GM23248 (cell line): ENCODE measurements at regions not wholly inside any gene's neighbourhood (a gene's known extent, or its start where the extent isn't known, plus 50 kb on each side); places are given as distances from the start of the nearest gene placed in this dataset.

ENCODE experiments used
- DNase-seq: peaks from one replicate; pipeline ENCODE4 v3.0.0-alpha.2; 2015
- H2AFZ ChIP-seq: fragments of 200-600 bp; sonication (generic); 2 replicates; pipeline ENCODE4 v1.6.1; 2016; ENCODE audit warnings: antibody characterized with exemption
- H3F3A ChIP-seq: fragments of 200-600 bp; sonication (generic); 2 replicates; pipeline ENCODE4 v1.6.1; 2016; ENCODE audit warnings: mild to moderate bottlenecking, antibody characterized with exemption, mixed run types; ENCODE audit not compliant: insufficient read depth
- H3K27ac ChIP-seq: fragments of 200-600 bp; sonication (generic); 2 replicates; pipeline ENCODE4 v1.5.1; 2016; ENCODE audit warnings: mild to moderate bottlenecking
- H3K27me3 ChIP-seq: fragments of 200-600 bp; sonication (generic); replicated peaks from 2 replicates; pipeline ENCODE4 v1.6.1; 2016; ENCODE audit warnings: mild to moderate bottlenecking; ENCODE audit not compliant: insufficient read depth
- H3K36me3 ChIP-seq: fragments of 200-600 bp; sonication (generic); 2 replicates; pipeline ENCODE4 v1.6.1; 2016; ENCODE audit warnings: low read depth, mild to moderate bottlenecking
- H3K4me1 ChIP-seq: fragments of 200-600 bp; sonication (generic); 2 replicates; pipeline ENCODE4 v1.6.1; 2016; ENCODE audit warnings: mild to moderate bottlenecking; ENCODE audit not compliant: insufficient read depth
- H3K4me2 ChIP-seq: fragments of 200-600 bp; sonication (generic); one replicate; pipeline ENCODE4 v1.6.1; 2016; ENCODE audit warnings: mild to moderate bottlenecking; ENCODE audit not compliant: unreplicated experiment
- H3K4me3 ChIP-seq: fragments of 200-600 bp; sonication (generic); 2 replicates; pipeline ENCODE4 v1.5.1; 2016; ENCODE audit warnings: mild to moderate bottlenecking
- H3K79me2 ChIP-seq: fragments of 200-600 bp; sonication (generic); 2 replicates; pipeline ENCODE4 v1.6.1; 2016; ENCODE audit warnings: mild to moderate bottlenecking; ENCODE audit not compliant: insufficient read depth
- H3K9ac ChIP-seq: fragments of 200-600 bp; sonication (generic); 2 replicates; pipeline ENCODE4 v1.6.1; 2016; ENCODE audit warnings: mild to moderate bottlenecking
- H3K9me2 ChIP-seq: fragments of 200-600 bp; sonication (generic); 2 replicates; pipeline ENCODE4 v1.6.1; 2016; ENCODE audit warnings: mixed run types, mild to moderate bottlenecking, moderate library complexity; ENCODE audit not compliant: insufficient read depth
- H3K9me3 ChIP-seq: fragments of 200-600 bp; sonication (generic); one replicate; pipeline ENCODE4 v1.6.1; 2017; ENCODE audit warnings: low read depth
- H4K20me1 ChIP-seq: fragments of 200-600 bp; sonication (generic); 2 replicates; pipeline ENCODE4 v1.6.0; 2016; ENCODE audit not compliant: insufficient read depth
- EZH2 ChIP-seq: fragments of 200-600 bp; sonication (generic); IDR thresholded peaks from 2 replicates; pipeline ENCODE4 v1.6.1; 2018; ENCODE audit warnings: antibody characterized with exemption, mild to moderate bottlenecking; ENCODE audit not compliant: insufficient read depth, poor library complexity, severe bottlenecking
- EZH2phosphoT487 ChIP-seq: fragments of 200-600 bp; sonication (generic); IDR thresholded peaks from 2 replicates; pipeline ENCODE4 v1.6.1; 2018; ENCODE audit warnings: antibody characterized with exemption, moderate library complexity, mild to moderate bottlenecking, low read depth; ENCODE audit not compliant: insufficient read depth
- WGBS, 2 experiments: methylation state at CpG; one replicate each; pipeline ENCODE4 v1.1.6; 2015 to 2017; ENCODE audit warnings: low lambda C conversion rate in 2 of 2, low coverage in 1 of 2; ENCODE audit errors: missing lambda C conversion rate in 2 of 2; 5-methylcytosine and 5-hydroxymethylcytosine counted together
- in situ Hi-C: fragments of 300-500 bp; cut with MboI; formaldehyde crosslinking; loops from 2 replicates; pipeline ENCODE4 v1.15.0; 2020

DNA sequence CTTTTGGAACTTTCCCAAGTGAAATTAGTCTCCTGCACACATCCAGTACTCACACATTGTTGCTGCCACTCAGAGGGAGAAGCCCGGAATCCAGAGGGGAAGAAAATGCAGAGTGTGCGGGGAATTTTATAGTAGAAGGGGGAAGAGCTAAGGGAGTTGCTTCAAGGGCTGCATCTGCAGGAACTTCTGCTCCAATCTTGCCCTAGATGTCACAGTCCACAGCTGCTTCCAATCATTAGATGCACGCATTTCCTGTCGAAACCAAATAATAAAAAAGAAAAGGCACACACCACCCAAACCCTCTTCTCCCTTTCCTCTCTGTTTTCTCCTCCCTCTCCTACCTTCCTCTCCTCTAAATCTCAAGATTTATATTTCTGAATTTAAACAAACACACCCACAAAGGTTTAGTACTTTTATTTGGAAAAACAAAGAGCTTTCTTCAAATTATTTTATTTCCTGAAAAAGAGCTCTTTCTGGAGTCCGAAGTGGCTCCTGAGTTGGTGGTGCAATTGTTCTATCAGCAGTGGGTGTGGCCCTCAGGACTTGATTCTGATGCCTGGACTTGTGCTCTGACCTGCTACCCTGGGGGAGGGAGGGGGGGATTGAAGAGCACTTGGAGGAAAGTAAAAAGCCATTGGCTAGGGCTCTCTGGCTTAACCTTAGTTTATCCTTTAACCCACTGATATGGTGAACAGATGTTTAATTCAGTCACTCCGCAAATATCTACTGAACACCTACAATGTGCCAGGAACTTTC lies 72.0 kb downstream of the KCNE4 start:
- no peaks in the 10 kb centered on the region for H4K20me1 ChIP-seq
- no peaks in the 10 kb centered on the region for H3K36me3 ChIP-seq
- TF ChIP-seq EZH2phosphoT487 (no peak), EZH2 (no peak)
- DNase-seq: peak; percentile 64
- H2AFZ ChIP-seq: peak overlapping the region; percentile 77
- H3K27ac ChIP-seq: no peak overlapping the region
- in situ Hi-C loops: no loop called here
- peaks cover 7% of the 10 kb centered on the region for H3K4me1 ChIP-seq
- H3K27me3 ChIP-seq: no peaks in the 10 kb centered on the region
- H3K9me3 ChIP-seq: no peaks in the 10 kb centered on the region
- H3K4me3 ChIP-seq: peak overlapping the region; percentile 42
- 21 to 28% methylated on average over 6 of the region's 6 CpGs for WGBS, 2 experiments
- H3K9ac ChIP-seq: 0 out of 2 replicates have a peak overlapping the region, but pooled peaks have one; percentile 22
- H3K79me2 ChIP-seq: no peaks in the 10 kb centered on the region
- H3F3A ChIP-seq: no peaks in the 10 kb centered on the region
- peak overlapping the region; percentile 64 for H3K4me2 ChIP-seq
- no peaks in the 10 kb centered on the region for H3K9me2 ChIP-seq

DNA sequence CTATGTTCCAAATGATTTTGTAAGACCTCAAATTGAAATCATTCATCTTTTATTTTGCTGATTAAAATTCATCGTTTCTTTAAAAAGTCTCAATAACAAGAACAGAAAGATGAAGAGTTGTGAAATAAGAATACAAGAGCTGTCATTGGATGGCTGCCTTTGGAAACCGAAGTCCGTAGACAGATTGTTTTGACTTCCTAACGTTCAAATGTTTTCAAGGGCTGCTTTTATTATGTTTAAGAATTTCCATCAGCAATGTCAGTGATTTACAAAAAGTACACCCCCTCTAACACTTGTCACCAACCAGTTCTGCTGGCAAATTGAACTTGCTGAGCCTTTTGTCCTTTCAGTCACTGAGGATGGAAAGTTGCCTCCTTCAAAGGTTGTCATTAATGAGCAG lies 89.6 kb downstream of the KCNE4 start:
- no peak for DNase-seq
- Histone ChIP-seq H2AFZ (no peak overlapping the region), H3K4me3 (no peak overlapping the region), H3K4me2 (no peak overlapping the region), H3K27me3 (no peaks in the 10 kb centered on the region), H3K79me2 (no peaks in the 10 kb centered on the region), H3K9me3 (no peaks in the 10 kb centered on the region), H3K9me2 (no peaks in the 10 kb centered on the region), H3K9ac (no peak overlapping the region), H3F3A (no peaks in the 10 kb centered on the region), H4K20me1 (no peaks in the 10 kb centered on the region), H3K4me1 (no peaks in the 10 kb centered on the region), H3K36me3 (no peaks in the 10 kb centered on the region), H3K27ac (no peak overlapping the region)
- no peak for TF ChIP-seq EZH2phosphoT487
- no peak for TF ChIP-seq EZH2
- in situ Hi-C loops: no loop called here
- WGBS, 2 experiments: 44 to 46% methylated on average over 4 of the region's 4 CpGs

DNA sequence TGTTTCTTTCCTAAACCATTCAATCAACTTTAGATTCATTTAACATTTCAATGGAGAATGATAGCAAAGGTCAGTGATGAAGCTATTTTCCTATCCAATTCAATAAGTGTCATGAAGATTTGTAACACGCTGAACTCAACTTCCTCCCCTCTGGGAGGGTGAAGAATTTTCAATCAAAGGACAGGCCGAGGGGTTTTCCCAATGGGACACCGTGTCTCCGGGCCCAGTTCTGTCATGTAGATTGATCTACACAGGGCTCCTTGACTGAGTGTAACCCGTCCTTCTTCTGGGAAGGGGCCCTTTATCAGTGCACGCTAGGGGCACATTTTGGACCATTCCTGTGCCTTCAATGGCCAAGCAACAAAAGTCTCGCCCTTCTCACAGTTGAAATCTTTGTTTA lies 90.1 kb downstream of the KCNE4 start:
- no peaks in the 10 kb centered on the region for H3K79me2 ChIP-seq
- H3K4me2 ChIP-seq: no peak overlapping the region
- no peaks in the 10 kb centered on the region for H3K4me1 ChIP-seq
- no peak for TF ChIP-seq EZH2phosphoT487
- TF ChIP-seq EZH2: no peak
- no peak for DNase-seq
- 47% methylated on average over 7 of the region's 7 CpGs for WGBS, 2 experiments
- no peak overlapping the region for H3K9ac ChIP-seq
- H3K9me3 ChIP-seq: no peaks in the 10 kb centered on the region
- no peak overlapping the region for H2AFZ ChIP-seq
- no peaks in the 10 kb centered on the region for H3K36me3 ChIP-seq
- no peaks in the 10 kb centered on the region for H3F3A ChIP-seq
- in situ Hi-C loops: no loop called here
- no peaks in the 10 kb centered on the region for H4K20me1 ChIP-seq
- no peaks in the 10 kb centered on the region for H3K27me3 ChIP-seq
- H3K4me3 ChIP-seq: no peak overlapping the region
- no peak overlapping the region for H3K27ac ChIP-seq
- H3K9me2 ChIP-seq: no peaks in the 10 kb centered on the region

DNA sequence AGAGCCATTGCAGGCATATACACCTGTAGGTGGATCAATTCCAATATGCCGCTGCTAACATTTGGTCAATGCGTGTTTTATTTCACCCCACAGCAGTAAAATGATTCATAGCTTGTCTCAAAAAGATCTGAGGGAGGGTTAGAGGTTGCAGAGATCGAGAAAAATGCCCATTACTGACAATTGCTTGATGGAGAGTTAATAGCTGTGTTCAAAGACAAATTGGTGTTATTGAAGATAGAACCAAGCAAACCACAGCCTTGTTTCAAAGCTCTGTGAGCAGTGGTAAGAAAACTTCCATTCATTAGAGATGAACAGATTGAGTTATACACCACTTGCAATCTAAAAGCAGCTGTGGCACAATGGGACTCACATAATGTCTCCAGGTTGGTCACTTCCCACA lies 95.4 kb downstream of the KCNE4 start:
- Histone ChIP-seq H3K27ac (no peak overlapping the region), H3K9me3 (no peaks in the 10 kb centered on the region), H3K9me2 (no peaks in the 10 kb centered on the region), H3K36me3 (no peaks in the 10 kb centered on the region), H3K4me2 (no peak overlapping the region), H3K9ac (no peak overlapping the region), H3K79me2 (no peaks in the 10 kb centered on the region), H3K27me3 (no peaks in the 10 kb centered on the region; the same call in 1 of the 2 replicates), H3K4me1 (no peaks in the 10 kb centered on the region), H3F3A (no peaks in the 10 kb centered on the region), H2AFZ (no peak overlapping the region), H3K4me3 (no peak overlapping the region), H4K20me1 (no peaks in the 10 kb centered on the region)
- no peak for DNase-seq
- in situ Hi-C loops: no loop called here
- TF ChIP-seq EZH2: no peak
- TF ChIP-seq EZH2phosphoT487: no peak
- WGBS, 2 experiments: 45 to 49% methylated on average over 3 of the region's 3 CpGs
